H9 (cell line): ENCODE measurements at regions not wholly inside any gene's neighbourhood (a gene's known extent, or its start where the extent isn't known, plus 50 kb on each side); places are given as distances from the start of the nearest gene placed in this dataset.

Experiments
- DNase-seq: peaks from one replicate; pipeline ENCODE4 v3.0.0-alpha.2; 2017
- H2AFZ ChIP-seq: one replicate; pipeline ENCODE4 v1.6.1; 2013; ENCODE audit warnings: mild to moderate bottlenecking, low read length, control low read depth, moderate library complexity
- H2AK5ac ChIP-seq: 2 replicates; pipeline ENCODE4 v1.6.1; 2013; ENCODE audit warnings: low read length, control low read depth, mixed read lengths; ENCODE audit not compliant: insufficient read length
- H2BK120ac ChIP-seq: one replicate; pipeline ENCODE4 v1.6.1; 2013; ENCODE audit warnings: low read depth, mild to moderate bottlenecking, low read length, control low read depth, inconsistent platforms; ENCODE audit not compliant: poor library complexity, severe bottlenecking
- H2BK12ac ChIP-seq: 2 replicates; pipeline ENCODE4 v1.6.1; 2013; ENCODE audit warnings: low read length, control low read depth, mixed read lengths, low read depth; ENCODE audit not compliant: insufficient read length
- H2BK15ac ChIP-seq: 2 replicates; pipeline ENCODE4 v1.6.1; 2013; ENCODE audit warnings: low read depth, low read length, control low read depth
- H2BK20ac ChIP-seq: one replicate; pipeline ENCODE4 v1.6.1; 2013; ENCODE audit warnings: low read depth, mild to moderate bottlenecking, low read length, control low read depth, inconsistent platforms; ENCODE audit not compliant: poor library complexity, severe bottlenecking
- H2BK5ac ChIP-seq: 2 replicates; pipeline ENCODE4 v1.6.1; 2013; ENCODE audit warnings: low read length, control low read depth, mixed read lengths; ENCODE audit not compliant: insufficient read length
- H3K14ac ChIP-seq: 2 replicates; pipeline ENCODE4 v1.6.1; 2013; ENCODE audit warnings: low read length, control low read depth; ENCODE audit not compliant: insufficient read depth
- H3K18ac ChIP-seq: 2 replicates; pipeline ENCODE4 v1.6.1; 2013; ENCODE audit warnings: low read depth, mild to moderate bottlenecking, mixed read lengths, low read length, control low read depth; ENCODE audit not compliant: insufficient read length
- H3K23ac ChIP-seq: 2 replicates; pipeline ENCODE4 v1.6.1; 2013; ENCODE audit warnings: low read length, control low read depth, mixed read lengths, low read depth; ENCODE audit not compliant: insufficient read length
- H3K23me2 ChIP-seq: 2 replicates; pipeline ENCODE4 v1.6.1; 2013; ENCODE audit warnings: low read depth, mild to moderate bottlenecking, mixed read lengths, low read length, control low read depth; ENCODE audit not compliant: insufficient read length, poor library complexity, severe bottlenecking
- H3K27ac ChIP-seq: 2 replicates; pipeline ENCODE4 v1.5.1; 2013; ENCODE audit warnings: low read length, control low read depth, mixed read lengths, low read depth; ENCODE audit not compliant: insufficient read length
- H3K27me3 ChIP-seq: 2 replicates; pipeline ENCODE4 v1.6.1; 2013; ENCODE audit warnings: low read length, control low read depth, inconsistent platforms; ENCODE audit not compliant: insufficient read depth
- H3K4ac ChIP-seq: 2 replicates; pipeline ENCODE4 v1.6.1; 2013; ENCODE audit warnings: low read depth, mild to moderate bottlenecking, control low read depth, inconsistent platforms, low read length, moderate library complexity
- H3K4me1 ChIP-seq: 2 replicates; pipeline ENCODE4 v1.6.1; 2013; ENCODE audit warnings: low read length, control low read depth, inconsistent platforms; ENCODE audit not compliant: insufficient read depth
- H3K4me2 ChIP-seq: 2 replicates; pipeline ENCODE4 v1.6.1; 2013; ENCODE audit warnings: low read length, control low read depth, mixed read lengths; ENCODE audit not compliant: insufficient read length, insufficient read depth
- H3K56ac ChIP-seq: 2 replicates; pipeline ENCODE4 v1.6.1; 2013; ENCODE audit warnings: low read depth, mild to moderate bottlenecking, mixed read lengths, low read length, control low read depth; ENCODE audit not compliant: insufficient read length
- H3K79me1 ChIP-seq: 2 replicates; pipeline ENCODE4 v1.6.1; 2013; ENCODE audit warnings: low read depth, mild to moderate bottlenecking, moderate library complexity, low read length, control low read depth, inconsistent platforms; ENCODE audit not compliant: insufficient read depth, poor library complexity, severe bottlenecking
- H3K79me2 ChIP-seq: 2 replicates; pipeline ENCODE4 v1.6.1; 2013; ENCODE audit warnings: low read length, control low read depth, inconsistent platforms; ENCODE audit not compliant: insufficient read depth
- H3K9ac ChIP-seq: 2 replicates; pipeline ENCODE4 v1.6.1; 2013; ENCODE audit warnings: low read length, control low read depth, mixed read lengths; ENCODE audit not compliant: insufficient read length; ENCODE audit errors: extremely low read depth
- H3K9me3 ChIP-seq: one replicate; pipeline ENCODE4 v1.6.1; 2013; ENCODE audit warnings: low read depth, low read length, inconsistent platforms; ENCODE audit not compliant: control insufficient read depth
- H3T11ph ChIP-seq: one replicate; pipeline ENCODE4 v1.6.1; 2013; ENCODE audit warnings: mild to moderate bottlenecking, low read length, control low read depth, inconsistent platforms
- H4K20me1 ChIP-seq: one replicate; pipeline ENCODE4 v1.6.1; 2013; ENCODE audit not compliant: control insufficient read depth, insufficient read length, insufficient read depth
- H4K5ac ChIP-seq: 2 replicates; pipeline ENCODE4 v1.6.1; 2013; ENCODE audit warnings: low read depth, mild to moderate bottlenecking, mixed read lengths, low read length, control low read depth; ENCODE audit not compliant: insufficient read length
- H4K8ac ChIP-seq: replicated peaks from 2 replicates; pipeline ENCODE4 v1.6.1; 2013; ENCODE audit warnings: low read length, control low read depth, mixed read lengths, low read depth; ENCODE audit not compliant: insufficient read length
- H4K91ac ChIP-seq: 2 replicates; pipeline ENCODE4 v1.6.1; 2013; ENCODE audit warnings: low read depth, mild to moderate bottlenecking, moderate library complexity, mixed read lengths, low read length, control low read depth; ENCODE audit not compliant: insufficient read length
- H3K27ac Mint-ChIP-seq, 3 experiments: 2 replicates in 2 of 3; 3 replicates in 1 of 3; pipeline ENCODE4 v1.8.0; 2020 to 2021; ENCODE audit warnings: mixed read lengths in 3 of 3, mild to moderate bottlenecking in 1 of 3, moderate library complexity in 1 of 3
- H3K27me3 Mint-ChIP-seq: 2 replicates; pipeline ENCODE4 v1.8.0; 2021; ENCODE audit warnings: low read depth, mild to moderate bottlenecking, moderate library complexity, mixed read lengths
- H3K36me3 Mint-ChIP-seq, 3 experiments: 2 replicates in 2 of 3; 3 replicates in 1 of 3; pipeline ENCODE4 v1.8.0; 2020 to 2021; ENCODE audit warnings: low read depth in 3 of 3, mixed read lengths in 3 of 3; ENCODE audit not compliant: insufficient read depth in 1 of 3
- H3K4me1 Mint-ChIP-seq, 2 experiments: 2 replicates each; pipeline ENCODE4 v1.8.0; 2020; ENCODE audit warnings: mixed read lengths in 2 of 2
- H3K4me3 Mint-ChIP-seq, 2 experiments: 2 replicates in 1 of 2; 3 replicates in 1 of 2; pipeline ENCODE4 v1.8.0; 2020 to 2021; ENCODE audit warnings: mild to moderate bottlenecking in 2 of 2, mixed read lengths in 2 of 2, moderate library complexity in 1 of 2
- H3K9me3 Mint-ChIP-seq, 2 experiments: 2 replicates in 1 of 2; 3 replicates in 1 of 2; pipeline ENCODE4 v1.8.0; 2020; ENCODE audit warnings: mild to moderate bottlenecking in 2 of 2, mixed read lengths in 2 of 2, moderate library complexity in 1 of 2
- WGBS: extraction: QIAGEN DNeasy Blood & Tissue Kit; methylation state at CpG from one replicate; pipeline ENCODE4 v1.1.7; 2013; ENCODE audit warnings: missing lambda C conversion rate, low lambda C conversion rate, mixed read lengths; ENCODE audit not compliant: insufficient read length; ENCODE audit errors: extremely low coverage; 5-methylcytosine and 5-hydroxymethylcytosine counted together
- TF ChIP-seq, protein P1 (sequence below): fragments of 200-600 bp; sonication (generic); conservative IDR thresholded peaks from 3 replicates; pipeline ENCODE4 v1.8.0; 2021; ENCODE audit warnings: antibody characterized with exemption, mild to moderate bottlenecking

DNA sequence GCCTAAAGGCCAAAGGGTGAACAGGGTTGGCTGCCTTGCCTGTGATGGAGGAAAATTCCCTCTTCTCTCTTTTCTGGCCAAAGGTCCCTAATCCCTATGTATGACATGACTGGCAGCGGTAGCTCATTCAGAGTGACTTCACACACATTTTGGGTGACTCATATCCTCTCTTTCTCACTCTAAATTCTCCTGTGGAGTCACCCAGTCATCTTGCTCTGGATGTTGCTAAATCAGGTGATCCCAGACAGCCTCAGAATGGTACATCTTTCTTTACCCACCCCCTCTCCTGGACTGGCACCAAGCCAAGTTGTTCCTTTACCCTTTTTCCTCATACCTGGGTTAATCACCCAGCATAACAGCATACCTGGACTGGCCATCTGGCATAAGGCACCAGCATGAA, 77.2 kb downstream of the NEURL3 start:
- Histone ChIP-seq H2BK12ac (no peak overlapping the region), H3K14ac (no peak overlapping the region), H2BK120ac (no peak overlapping the region), H3K27me3 (no peaks in the 10 kb centered on the region), H2BK20ac (no peak overlapping the region), H2BK15ac (no peak overlapping the region), H4K5ac (no peak overlapping the region), H3K4me2 (no peak overlapping the region), H3T11ph (no peak overlapping the region), H4K8ac (no peak overlapping the region), H3K79me2 (no peaks in the 10 kb centered on the region), H3K79me1 (no peaks in the 10 kb centered on the region), H2AK5ac (no peak overlapping the region), H3K27ac (no peak overlapping the region), H4K91ac (no peak overlapping the region), H3K9ac (no peak overlapping the region), H2AFZ (no peak overlapping the region), H3K9me3 (peaks cover 5% of the 10 kb centered on the region), H3K4me1 (no peaks in the 10 kb centered on the region), H2BK5ac (no peak overlapping the region), H3K23me2 (no peaks in the 10 kb centered on the region), H3K23ac (no peak overlapping the region), H4K20me1 (no peaks in the 10 kb centered on the region), H3K4ac (no peak overlapping the region), H3K56ac (no peak overlapping the region), H3K18ac (no peak overlapping the region)
- Mint-ChIP-seq H3K4me3 (no peak overlapping the region), H3K27ac (no peak overlapping the region), H3K9me3 (peaks cover 23 to 27% of the 10 kb centered on the region in 2 experiments), H3K27me3 (no peaks in the 10 kb centered on the region; the same call in none of the 2 replicates), H3K4me1 (peaks cover 8% of the 10 kb centered on the region in 2 experiments), H3K36me3 (peaks cover 0 to 24% (median 11%) of the 10 kb centered on the region in 3 experiments; a peak in 5 of 7 replicates)
- TF ChIP-seq, protein P1, sequence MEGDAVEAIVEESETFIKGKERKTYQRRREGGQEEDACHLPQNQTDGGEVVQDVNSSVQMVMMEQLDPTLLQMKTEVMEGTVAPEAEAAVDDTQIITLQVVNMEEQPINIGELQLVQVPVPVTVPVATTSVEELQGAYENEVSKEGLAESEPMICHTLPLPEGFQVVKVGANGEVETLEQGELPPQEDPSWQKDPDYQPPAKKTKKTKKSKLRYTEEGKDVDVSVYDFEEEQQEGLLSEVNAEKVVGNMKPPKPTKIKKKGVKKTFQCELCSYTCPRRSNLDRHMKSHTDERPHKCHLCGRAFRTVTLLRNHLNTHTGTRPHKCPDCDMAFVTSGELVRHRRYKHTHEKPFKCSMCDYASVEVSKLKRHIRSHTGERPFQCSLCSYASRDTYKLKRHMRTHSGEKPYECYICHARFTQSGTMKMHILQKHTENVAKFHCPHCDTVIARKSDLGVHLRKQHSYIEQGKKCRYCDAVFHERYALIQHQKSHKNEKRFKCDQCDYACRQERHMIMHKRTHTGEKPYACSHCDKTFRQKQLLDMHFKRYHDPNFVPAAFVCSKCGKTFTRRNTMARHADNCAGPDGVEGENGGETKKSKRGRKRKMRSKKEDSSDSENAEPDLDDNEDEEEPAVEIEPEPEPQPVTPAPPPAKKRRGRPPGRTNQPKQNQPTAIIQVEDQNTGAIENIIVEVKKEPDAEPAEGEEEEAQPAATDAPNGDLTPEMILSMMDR, result no peak
- WGBS, result no CpG with 5 or more reads among the region's 1 CpG
- DNase-seq, result no peak
